Activated naive CD4-positive, alpha-beta T cell treated with anti-CD3 and anti-CD28 coated beads, Interleukin-2, amount 10 ng/mL, durations not matched to agents 7 days and 5 days (primary cell): ENCODE measurements at regions not wholly inside any gene's neighbourhood (a gene's known extent, or its start where the extent isn't known, plus 50 kb on each side); places are given as distances from the start of the nearest gene placed in this dataset.

Experiments
- CTCF ChIA-PET: fragments of 350-600 bp; sonication (Branson Sonifier 250); formaldehyde crosslinking; loops from one replicate; lab custom pipeline; 2021; ENCODE audit warnings: antibody characterized with exemption; lab: Charles Lee
- DNase-seq: peaks from one replicate; pipeline ENCODE4 v3.0.0-alpha.2; 2020
- H3K27ac Mint-ChIP-seq: one replicate; pipeline ENCODE4 v1.8.0; 2021; ENCODE audit warnings: mild to moderate bottlenecking, moderate library complexity, mixed read lengths
- H3K27me3 Mint-ChIP-seq: one replicate; pipeline ENCODE4 v1.8.0; 2021; ENCODE audit warnings: mild to moderate bottlenecking, mixed read lengths
- H3K36me3 Mint-ChIP-seq: one replicate; pipeline ENCODE4 v1.8.0; 2021; ENCODE audit warnings: mixed read lengths
- H3K4me1 Mint-ChIP-seq: one replicate; pipeline ENCODE4 v1.8.0; 2021; ENCODE audit warnings: mixed read lengths
- H3K4me3 Mint-ChIP-seq: one replicate; pipeline ENCODE4 v1.8.0; 2021; ENCODE audit warnings: mild to moderate bottlenecking, moderate library complexity, mixed read lengths
- H3K9me3 Mint-ChIP-seq: one replicate; pipeline ENCODE4 v1.8.0; 2021; ENCODE audit warnings: mixed read lengths

GRCh38 chr6:85115876-85116275 lies 334.0 kb upstream of the NT5E start:
- no peaks in the 10 kb centered on the region for H3K36me3 Mint-ChIP-seq
- H3K4me3 Mint-ChIP-seq: no peak overlapping the region
- H3K27ac Mint-ChIP-seq: no peak overlapping the region
- DNase-seq: no peak
- H3K27me3 Mint-ChIP-seq: no peaks in the 10 kb centered on the region
- CTCF ChIA-PET: no interaction called here
- no peaks in the 10 kb centered on the region for H3K9me3 Mint-ChIP-seq
- no peaks in the 10 kb centered on the region for H3K4me1 Mint-ChIP-seq

GRCh38 chr6:85115376-85115775 lies 334.5 kb upstream of the NT5E start:
- Mint-ChIP-seq H3K4me3 (no peak overlapping the region), H3K9me3 (no peaks in the 10 kb centered on the region), H3K27me3 (no peaks in the 10 kb centered on the region), H3K4me1 (no peaks in the 10 kb centered on the region), H3K36me3 (no peaks in the 10 kb centered on the region), H3K27ac (no peak overlapping the region)
- CTCF ChIA-PET: no interaction called here
- DNase-seq: no peak

GRCh38 chr6:85114581-85114935 lies 335.3 kb upstream of the NT5E start:
- Mint-ChIP-seq H3K27me3 (no peaks in the 10 kb centered on the region), H3K27ac (no peak overlapping the region), H3K9me3 (no peaks in the 10 kb centered on the region), H3K4me1 (no peaks in the 10 kb centered on the region), H3K4me3 (no peak overlapping the region), H3K36me3 (no peaks in the 10 kb centered on the region)
- DNase-seq: no peak
- CTCF ChIA-PET: no interaction called here

- DNase-seq: no peak
- no peaks in the 10 kb centered on the region for H3K27me3 Mint-ChIP-seq
These were observed 335.8 kb upstream of the NT5E start for GRCh38 chr6:85113934-85114580.

GRCh38 chr6:85112540-85112939 lies 337.3 kb upstream of the NT5E start:
- H3K9me3 Mint-ChIP-seq: no peaks in the 10 kb centered on the region
- H3K27ac Mint-ChIP-seq: no peak overlapping the region
- H3K4me1 Mint-ChIP-seq: no peaks in the 10 kb centered on the region
- no peak overlapping the region for H3K4me3 Mint-ChIP-seq
- no peak for DNase-seq
- H3K27me3 Mint-ChIP-seq: no peaks in the 10 kb centered on the region
- CTCF ChIA-PET: no interaction called here
- H3K36me3 Mint-ChIP-seq: no peaks in the 10 kb centered on the region

More at GRCh38 chr6:85113934-85114580, 335.8 kb upstream of the NT5E start:
- no peaks in the 10 kb centered on the region for H3K4me1 Mint-ChIP-seq
- CTCF ChIA-PET: no interaction called here
- no peak overlapping the region for H3K27ac Mint-ChIP-seq
- H3K4me3 Mint-ChIP-seq: no peak overlapping the region
- H3K36me3 Mint-ChIP-seq: no peaks in the 10 kb centered on the region
- no peaks in the 10 kb centered on the region for H3K9me3 Mint-ChIP-seq

- Mint-ChIP-seq H3K4me1 (no peaks in the 10 kb centered on the region), H3K9me3 (no peaks in the 10 kb centered on the region), H3K4me3 (no peak overlapping the region), H3K36me3 (no peaks in the 10 kb centered on the region), H3K27ac (no peak overlapping the region), H3K27me3 (no peaks in the 10 kb centered on the region)
- CTCF ChIA-PET: no interaction called here
- no peak for DNase-seq
These were observed 338.3 kb upstream of the NT5E start for GRCh38 chr6:85111481-85112011.

GRCh38 chr6:85110943-85111342 lies 338.9 kb upstream of the NT5E start:
- no peak overlapping the region for H3K27ac Mint-ChIP-seq
- no peak overlapping the region for H3K4me3 Mint-ChIP-seq
- no peak for DNase-seq
- no peaks in the 10 kb centered on the region for H3K36me3 Mint-ChIP-seq
- no peaks in the 10 kb centered on the region for H3K9me3 Mint-ChIP-seq
- CTCF ChIA-PET: no interaction called here
- no peaks in the 10 kb centered on the region for H3K27me3 Mint-ChIP-seq
- no peaks in the 10 kb centered on the region for H3K4me1 Mint-ChIP-seq

- no peak overlapping the region for H3K4me3 Mint-ChIP-seq
- CTCF ChIA-PET: no interaction called here
- H3K4me1 Mint-ChIP-seq: no peaks in the 10 kb centered on the region
- no peaks in the 10 kb centered on the region for H3K36me3 Mint-ChIP-seq
- no peak overlapping the region for H3K27ac Mint-ChIP-seq
- H3K9me3 Mint-ChIP-seq: peaks cover 1% of the 10 kb centered on the region
- no peaks in the 10 kb centered on the region for H3K27me3 Mint-ChIP-seq
- no peak for DNase-seq
These were observed 342.2 kb upstream of the NT5E start for GRCh38 chr6:85107701-85108100.

GRCh38 chr6:85096976-85097375 lies 332.6 kb upstream of the TBX18 start:
- Mint-ChIP-seq H3K36me3 (no peaks in the 10 kb centered on the region), H3K27me3 (no peaks in the 10 kb centered on the region), H3K9me3 (peaks cover 13% of the 10 kb centered on the region), H3K4me3 (no peak overlapping the region), H3K27ac (no peak overlapping the region), H3K4me1 (no peaks in the 10 kb centered on the region)
- CTCF ChIA-PET: interaction anchor here (0.6 kb wide), 1 partner anchor 29 kb away, joined by 3 read pairs; no protein-coding TSS in a partner anchor
- DNase-seq: no peak

- H3K27ac Mint-ChIP-seq: no peak overlapping the region
- CTCF ChIA-PET: no interaction called here
- H3K36me3 Mint-ChIP-seq: no peaks in the 10 kb centered on the region
- no peak overlapping the region for H3K4me3 Mint-ChIP-seq
- DNase-seq: no peak
- H3K9me3 Mint-ChIP-seq: peaks cover 3% of the 10 kb centered on the region
- H3K4me1 Mint-ChIP-seq: no peaks in the 10 kb centered on the region
- H3K27me3 Mint-ChIP-seq: no peaks in the 10 kb centered on the region
These were observed 327.8 kb upstream of the TBX18 start for GRCh38 chr6:85092226-85092625.

GRCh38 chr6:85089255-85089654 lies 324.9 kb upstream of the TBX18 start:
- Mint-ChIP-seq H3K4me1 (no peaks in the 10 kb centered on the region), H3K9me3 (no peaks in the 10 kb centered on the region), H3K27ac (no peak overlapping the region), H3K27me3 (no peaks in the 10 kb centered on the region), H3K4me3 (no peak overlapping the region), H3K36me3 (no peaks in the 10 kb centered on the region)
- CTCF ChIA-PET: no interaction called here
- DNase-seq: no peak

GRCh38 chr6:85085875-85086274 lies 321.5 kb upstream of the TBX18 start:
- no peaks in the 10 kb centered on the region for H3K36me3 Mint-ChIP-seq
- CTCF ChIA-PET: no interaction called here
- no peaks in the 10 kb centered on the region for H3K4me1 Mint-ChIP-seq
- no peaks in the 10 kb centered on the region for H3K27me3 Mint-ChIP-seq
- no peak for DNase-seq
- H3K9me3 Mint-ChIP-seq: peaks cover 2% of the 10 kb centered on the region
- no peak overlapping the region for H3K4me3 Mint-ChIP-seq
- H3K27ac Mint-ChIP-seq: no peak overlapping the region

- Mint-ChIP-seq H3K27ac (no peak overlapping the region), H3K4me3 (no peak overlapping the region), H3K4me1 (no peaks in the 10 kb centered on the region), H3K9me3 (peaks cover 2% of the 10 kb centered on the region), H3K27me3 (no peaks in the 10 kb centered on the region), H3K36me3 (no peaks in the 10 kb centered on the region)
- CTCF ChIA-PET: no interaction called here
- no peak for DNase-seq
These were observed 316.7 kb upstream of the TBX18 start for GRCh38 chr6:85081102-85081501.

- no peak for DNase-seq
These were observed 315.4 kb upstream of the TBX18 start for GRCh38 chr6:85079761-85080160.

GRCh38 chr6:85078058-85078457 lies 313.7 kb upstream of the TBX18 start:
- DNase-seq: no peak
- peaks cover 2% of the 10 kb centered on the region for H3K9me3 Mint-ChIP-seq
- no peak overlapping the region for H3K4me3 Mint-ChIP-seq
- H3K36me3 Mint-ChIP-seq: no peaks in the 10 kb centered on the region
- H3K4me1 Mint-ChIP-seq: no peaks in the 10 kb centered on the region
- no peaks in the 10 kb centered on the region for H3K27me3 Mint-ChIP-seq
- CTCF ChIA-PET: no interaction called here
- no peak overlapping the region for H3K27ac Mint-ChIP-seq

More at GRCh38 chr6:85079761-85080160, 315.4 kb upstream of the TBX18 start:
- no peak overlapping the region for H3K27ac Mint-ChIP-seq
- no peaks in the 10 kb centered on the region for H3K4me1 Mint-ChIP-seq
- no peaks in the 10 kb centered on the region for H3K27me3 Mint-ChIP-seq
- H3K4me3 Mint-ChIP-seq: no peak overlapping the region
- CTCF ChIA-PET: no interaction called here
- no peaks in the 10 kb centered on the region for H3K36me3 Mint-ChIP-seq
- peaks cover 2% of the 10 kb centered on the region for H3K9me3 Mint-ChIP-seq
